ENCODE measurements at regions not wholly inside any gene's neighbourhood (a gene's known extent, or its start where the extent isn't known, plus 50 kb on each side); places are given as distances from the start of the nearest gene placed in this dataset.

DNA sequence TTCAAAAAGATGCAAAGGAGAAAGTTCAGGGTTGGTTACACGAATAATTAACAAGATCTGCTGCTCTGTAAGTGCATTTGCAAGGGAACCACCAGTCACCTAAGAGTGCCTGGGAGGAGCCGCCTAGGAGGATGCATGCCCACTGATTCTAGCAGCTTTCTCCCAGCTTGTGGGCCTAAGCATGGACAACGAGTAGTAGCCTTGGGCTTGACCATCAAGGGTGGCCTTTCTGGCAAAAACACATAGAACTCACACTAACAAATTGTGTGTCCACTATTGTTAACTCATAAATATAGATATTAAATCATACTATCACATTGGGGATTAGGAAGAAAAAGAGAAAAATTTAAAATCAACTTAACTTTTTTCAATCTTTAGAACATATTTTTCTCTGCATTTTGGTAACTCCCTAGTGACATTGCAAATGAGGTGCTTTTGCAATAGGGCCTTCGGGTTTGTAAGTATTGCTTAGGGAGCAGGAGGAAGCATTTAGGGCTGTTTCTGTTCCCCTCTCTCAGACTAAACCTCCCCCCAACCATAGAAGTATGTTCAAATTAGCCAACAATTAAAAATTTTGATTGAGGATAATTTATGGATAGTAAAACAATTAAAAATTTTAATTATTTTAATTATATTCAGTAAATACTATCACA lies 57.3 kb upstream of the CEP295 start:
- TF ChIP-seq, protein P1, sequence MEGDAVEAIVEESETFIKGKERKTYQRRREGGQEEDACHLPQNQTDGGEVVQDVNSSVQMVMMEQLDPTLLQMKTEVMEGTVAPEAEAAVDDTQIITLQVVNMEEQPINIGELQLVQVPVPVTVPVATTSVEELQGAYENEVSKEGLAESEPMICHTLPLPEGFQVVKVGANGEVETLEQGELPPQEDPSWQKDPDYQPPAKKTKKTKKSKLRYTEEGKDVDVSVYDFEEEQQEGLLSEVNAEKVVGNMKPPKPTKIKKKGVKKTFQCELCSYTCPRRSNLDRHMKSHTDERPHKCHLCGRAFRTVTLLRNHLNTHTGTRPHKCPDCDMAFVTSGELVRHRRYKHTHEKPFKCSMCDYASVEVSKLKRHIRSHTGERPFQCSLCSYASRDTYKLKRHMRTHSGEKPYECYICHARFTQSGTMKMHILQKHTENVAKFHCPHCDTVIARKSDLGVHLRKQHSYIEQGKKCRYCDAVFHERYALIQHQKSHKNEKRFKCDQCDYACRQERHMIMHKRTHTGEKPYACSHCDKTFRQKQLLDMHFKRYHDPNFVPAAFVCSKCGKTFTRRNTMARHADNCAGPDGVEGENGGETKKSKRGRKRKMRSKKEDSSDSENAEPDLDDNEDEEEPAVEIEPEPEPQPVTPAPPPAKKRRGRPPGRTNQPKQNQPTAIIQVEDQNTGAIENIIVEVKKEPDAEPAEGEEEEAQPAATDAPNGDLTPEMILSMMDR (IDR thresholded peaks at IDR 0.05; ENCODE audit: low read depth, low read length) = no peak
- TF ChIP-seq MYC (IDR thresholded peaks at IDR 0.05; ENCODE audit: low read depth, low read length) = no peak
- TF ChIP-seq POLR2A (IDR thresholded peaks at IDR 0.05; ENCODE audit: extremely low read depth, insufficient read length) = no peak
- TF ChIP-seq, protein P2, sequence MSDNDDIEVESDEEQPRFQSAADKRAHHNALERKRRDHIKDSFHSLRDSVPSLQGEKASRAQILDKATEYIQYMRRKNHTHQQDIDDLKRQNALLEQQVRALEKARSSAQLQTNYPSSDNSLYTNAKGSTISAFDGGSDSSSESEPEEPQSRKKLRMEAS (IDR thresholded peaks at IDR 0.05; ENCODE audit: low read depth, low read length) = no peak

Measured in NB4 (cell line).